Liver (tissue), 8 donors: ENCODE measurements at regions not wholly inside any gene's neighbourhood (a gene's known extent, or its start where the extent isn't known, plus 50 kb on each side); places are given as distances from the start of the nearest gene placed in this dataset.

Source experiments
- DNase-seq: peaks from one replicate; pipeline ENCODE4 v3.0.0-alpha.2; 2017; ENCODE audit warnings: low spot score
- H3K27ac ChIP-seq, 2 donors: one replicate each; pipeline ENCODE4 v1.7.0; 2013; ENCODE audit warnings: inconsistent platforms in 2 of 2, low read length in 2 of 2, control low read depth in 1 of 2, low read depth in 1 of 2, mild to moderate bottlenecking in 1 of 2
- H3K27me3 ChIP-seq, 4 donors: one replicate each; pipeline versions ENCODE4 v1.6.1 to v1.7.0; 2013; ENCODE audit warnings: low read length in 3 of 4, inconsistent platforms in 1 of 4, mild to moderate bottlenecking in 1 of 4, moderate library complexity in 1 of 4; ENCODE audit not compliant: control insufficient read depth in 4 of 4, insufficient read depth in 4 of 4
- H3K36me3 ChIP-seq, 4 donors: one replicate each; pipeline versions ENCODE4 v1.6.1 to v1.7.0; 2013; ENCODE audit warnings: low read length in 3 of 4, mild to moderate bottlenecking in 3 of 4, low read depth in 1 of 4, moderate library complexity in 1 of 4; ENCODE audit not compliant: control insufficient read depth in 4 of 4, insufficient read depth in 3 of 4
- H3K4me1 ChIP-seq, 4 donors: one replicate each; pipeline versions ENCODE4 v1.6.1 to v1.7.0; 2013; ENCODE audit warnings: low read length in 3 of 4, mild to moderate bottlenecking in 3 of 4, moderate library complexity in 1 of 4; ENCODE audit not compliant: control insufficient read depth in 4 of 4, insufficient read depth in 4 of 4
- H3K4me3 ChIP-seq, 3 donors: one replicate each; pipeline versions ENCODE4 v1.6.1 to v1.7.0; 2013; ENCODE audit warnings: low read length in 3 of 3, control low read depth in 1 of 3, low read depth in 1 of 3, mild to moderate bottlenecking in 1 of 3
- H3K9ac ChIP-seq, 2 donors: one replicate each; pipeline ENCODE4 v1.7.0; 2013; ENCODE audit warnings: low read length in 2 of 2, mild to moderate bottlenecking in 2 of 2, moderate library complexity in 2 of 2, control low read depth in 1 of 2, low read depth in 1 of 2
- H3K9me3 ChIP-seq, 4 donors: one replicate each; pipeline versions ENCODE4 v1.6.1 to v1.7.0; 2013; ENCODE audit warnings: low read length in 3 of 4; ENCODE audit not compliant: control insufficient read depth in 4 of 4
- ATF3 ChIP-seq: IDR thresholded peaks from 2 replicates; pipeline ENCODE4 v1.6.1; 2016; ENCODE audit warnings: antibody characterized with exemption
- EGR1 ChIP-seq, 2 donors: IDR thresholded peaks; 2 replicates each; pipeline ENCODE4 v1.6.1; 2016 to 2018; ENCODE audit warnings: antibody characterized with exemption in 2 of 2, low read depth in 2 of 2
- FOXA1 ChIP-seq: IDR thresholded peaks from 2 replicates; pipeline ENCODE4 v1.6.1; 2016; ENCODE audit warnings: antibody characterized with exemption
- FOXA2 ChIP-seq: IDR thresholded peaks from 2 replicates; pipeline ENCODE4 v1.6.1; 2016; ENCODE audit warnings: antibody characterized with exemption
- GABPA ChIP-seq, 2 donors: IDR thresholded peaks in 1 of 2; conservative IDR thresholded peaks in 1 of 2; 2 replicates each; pipeline ENCODE4 v1.6.1; 2016; ENCODE audit warnings: antibody characterized with exemption in 2 of 2, mild to moderate bottlenecking in 1 of 2, moderate library complexity in 1 of 2
- HNF4A ChIP-seq, 2 donors: conservative IDR thresholded peaks; 2 replicates each; pipeline ENCODE4 v1.6.1; 2016; ENCODE audit warnings: antibody characterized with exemption in 2 of 2, mild to moderate bottlenecking in 2 of 2
- HNF4G ChIP-seq: IDR thresholded peaks from 2 replicates; pipeline ENCODE4 v1.6.1; 2016; ENCODE audit warnings: antibody characterized with exemption
- JUND ChIP-seq, 2 donors: IDR thresholded peaks; 2 replicates each; pipeline ENCODE4 v1.6.1; 2016; ENCODE audit warnings: antibody characterized with exemption in 2 of 2
- TAF1 ChIP-seq: conservative IDR thresholded peaks from 2 replicates; pipeline ENCODE4 v1.6.1; 2016; ENCODE audit warnings: antibody characterized with exemption, mild to moderate bottlenecking
- YY1 ChIP-seq: IDR thresholded peaks from 2 replicates; pipeline ENCODE4 v1.6.1; 2016; ENCODE audit warnings: antibody characterized with exemption, mild to moderate bottlenecking
- ZBTB33 ChIP-seq: IDR thresholded peaks from 2 replicates; pipeline ENCODE4 v1.6.1; 2016; ENCODE audit warnings: antibody characterized with exemption
- WGBS: extraction: QIAGEN DNeasy Blood & Tissue Kit; methylation state at CpG from one replicate; pipeline ENCODE4 v1.1.7; 2013; 5-methylcytosine and 5-hydroxymethylcytosine counted together
- TF ChIP-seq, protein P1 (sequence below): IDR thresholded peaks from 2 replicates; pipeline ENCODE4 v1.6.1; 2016; ENCODE audit warnings: antibody characterized with exemption
- TF ChIP-seq, protein P2 (sequence below): IDR thresholded peaks from 2 replicates; pipeline ENCODE4 v1.6.1; 2016; ENCODE audit warnings: antibody characterized with exemption, mild to moderate bottlenecking
- TF ChIP-seq, protein P3 (sequence below): fragments of 150-350 bp; IDR thresholded peaks from 2 replicates; pipeline ENCODE4 v1.5.1; 2017; ENCODE audit warnings: improper control_type of control experiment, low read depth, low read length; ENCODE audit not compliant: missing input control
- donor health status: healthy.
- donor health status: healthy.
- donor health status: healthy.
- donor health status: healthy.
- donor health status: healthy.

- H3K27ac ChIP-seq = no peak overlapping the region
- no peak overlapping the region for H3K4me3 ChIP-seq
- H3K27me3 ChIP-seq = peaks cover 0 to 2% (median 0%) of the 10 kb centered on the region in 4 donors
- TF ChIP-seq EGR1 (IDR thresholded peaks at IDR 0.05; ENCODE audit: low read depth in 2 of 2) (no peak), HNF4G (no peak), FOXA2 (no peak), YY1 (no peak), HNF4A (conservative IDR thresholded peaks at IDR 0.05) (no peak), ZBTB33 (no peak), FOXA1 (no peak), GABPA (IDR thresholded peaks at IDR 0.05 in 1 of 2, conservative IDR thresholded peaks at IDR 0.05 in 1 of 2) (no peak), TAF1 (no peak)
- TF ChIP-seq, protein P1, sequence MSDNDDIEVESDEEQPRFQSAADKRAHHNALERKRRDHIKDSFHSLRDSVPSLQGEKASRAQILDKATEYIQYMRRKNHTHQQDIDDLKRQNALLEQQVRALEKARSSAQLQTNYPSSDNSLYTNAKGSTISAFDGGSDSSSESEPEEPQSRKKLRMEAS = no peak
- TF ChIP-seq, protein P2, sequence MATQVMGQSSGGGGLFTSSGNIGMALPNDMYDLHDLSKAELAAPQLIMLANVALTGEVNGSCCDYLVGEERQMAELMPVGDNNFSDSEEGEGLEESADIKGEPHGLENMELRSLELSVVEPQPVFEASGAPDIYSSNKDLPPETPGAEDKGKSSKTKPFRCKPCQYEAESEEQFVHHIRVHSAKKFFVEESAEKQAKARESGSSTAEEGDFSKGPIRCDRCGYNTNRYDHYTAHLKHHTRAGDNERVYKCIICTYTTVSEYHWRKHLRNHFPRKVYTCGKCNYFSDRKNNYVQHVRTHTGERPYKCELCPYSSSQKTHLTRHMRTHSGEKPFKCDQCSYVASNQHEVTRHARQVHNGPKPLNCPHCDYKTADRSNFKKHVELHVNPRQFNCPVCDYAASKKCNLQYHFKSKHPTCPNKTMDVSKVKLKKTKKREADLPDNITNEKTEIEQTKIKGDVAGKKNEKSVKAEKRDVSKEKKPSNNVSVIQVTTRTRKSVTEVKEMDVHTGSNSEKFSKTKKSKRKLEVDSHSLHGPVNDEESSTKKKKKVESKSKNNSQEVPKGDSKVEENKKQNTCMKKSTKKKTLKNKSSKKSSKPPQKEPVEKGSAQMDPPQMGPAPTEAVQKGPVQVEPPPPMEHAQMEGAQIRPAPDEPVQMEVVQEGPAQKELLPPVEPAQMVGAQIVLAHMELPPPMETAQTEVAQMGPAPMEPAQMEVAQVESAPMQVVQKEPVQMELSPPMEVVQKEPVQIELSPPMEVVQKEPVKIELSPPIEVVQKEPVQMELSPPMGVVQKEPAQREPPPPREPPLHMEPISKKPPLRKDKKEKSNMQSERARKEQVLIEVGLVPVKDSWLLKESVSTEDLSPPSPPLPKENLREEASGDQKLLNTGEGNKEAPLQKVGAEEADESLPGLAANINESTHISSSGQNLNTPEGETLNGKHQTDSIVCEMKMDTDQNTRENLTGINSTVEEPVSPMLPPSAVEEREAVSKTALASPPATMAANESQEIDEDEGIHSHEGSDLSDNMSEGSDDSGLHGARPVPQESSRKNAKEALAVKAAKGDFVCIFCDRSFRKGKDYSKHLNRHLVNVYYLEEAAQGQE = no peak
- TF ChIP-seq, protein P3, sequence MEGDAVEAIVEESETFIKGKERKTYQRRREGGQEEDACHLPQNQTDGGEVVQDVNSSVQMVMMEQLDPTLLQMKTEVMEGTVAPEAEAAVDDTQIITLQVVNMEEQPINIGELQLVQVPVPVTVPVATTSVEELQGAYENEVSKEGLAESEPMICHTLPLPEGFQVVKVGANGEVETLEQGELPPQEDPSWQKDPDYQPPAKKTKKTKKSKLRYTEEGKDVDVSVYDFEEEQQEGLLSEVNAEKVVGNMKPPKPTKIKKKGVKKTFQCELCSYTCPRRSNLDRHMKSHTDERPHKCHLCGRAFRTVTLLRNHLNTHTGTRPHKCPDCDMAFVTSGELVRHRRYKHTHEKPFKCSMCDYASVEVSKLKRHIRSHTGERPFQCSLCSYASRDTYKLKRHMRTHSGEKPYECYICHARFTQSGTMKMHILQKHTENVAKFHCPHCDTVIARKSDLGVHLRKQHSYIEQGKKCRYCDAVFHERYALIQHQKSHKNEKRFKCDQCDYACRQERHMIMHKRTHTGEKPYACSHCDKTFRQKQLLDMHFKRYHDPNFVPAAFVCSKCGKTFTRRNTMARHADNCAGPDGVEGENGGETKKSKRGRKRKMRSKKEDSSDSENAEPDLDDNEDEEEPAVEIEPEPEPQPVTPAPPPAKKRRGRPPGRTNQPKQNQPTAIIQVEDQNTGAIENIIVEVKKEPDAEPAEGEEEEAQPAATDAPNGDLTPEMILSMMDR = no peak
- no peak overlapping the region for H3K9ac ChIP-seq
- peaks cover 0 to 2% (median 0%) of the 10 kb centered on the region in 4 donors for H3K9me3 ChIP-seq
- no peak for DNase-seq
- WGBS = 92% methylated on average over 7 of the region's 7 CpGs
- H3K36me3 ChIP-seq = no peaks in the 10 kb centered on the region
- H3K4me1 ChIP-seq = no peaks in the 10 kb centered on the region
These were observed 143.9 kb upstream of the ASB18 start for GRCh38 chr2:236408090-236408489.

DNA sequence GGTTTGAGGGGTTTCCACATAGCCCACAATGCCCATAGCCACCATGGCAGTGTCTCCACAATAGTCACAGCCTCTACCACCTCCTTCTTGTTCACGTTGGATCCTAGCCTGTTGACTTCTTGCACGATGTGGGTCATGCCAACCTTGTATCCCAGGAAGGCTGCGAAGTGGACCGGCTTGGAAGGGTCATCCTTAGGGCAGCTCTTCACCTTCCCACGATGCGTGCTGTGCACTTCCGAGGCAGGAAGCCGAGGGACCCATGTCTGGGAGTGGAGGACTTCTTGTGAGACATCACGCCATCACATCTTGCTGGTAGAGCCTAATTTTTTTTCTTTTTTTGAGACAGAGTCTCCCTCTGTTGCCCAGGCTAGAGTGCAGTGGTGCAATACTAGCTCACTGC is 144.6 kb upstream of the ASB18 start:
- Histone ChIP-seq H3K36me3 (no peaks in the 10 kb centered on the region), H3K27ac (no peak overlapping the region), H3K9me3 (peaks cover 0 to 2% (median 0%) of the 10 kb centered on the region in 4 donors), H3K27me3 (peaks cover 0 to 2% (median 0%) of the 10 kb centered on the region in 4 donors), H3K4me1 (no peaks in the 10 kb centered on the region), H3K4me3 (no peak overlapping the region), H3K9ac (no peak overlapping the region)
- WGBS = 97% methylated on average over 9 of the region's 9 CpGs
- no peak for DNase-seq
- TF ChIP-seq HNF4G = no peak
- no peak for TF ChIP-seq FOXA1
- no peak for TF ChIP-seq ZBTB33
- no peak for TF ChIP-seq JUND (IDR thresholded peaks at IDR 0.05)
- no peak for TF ChIP-seq YY1
- TF ChIP-seq, protein P2 = no peak
- TF ChIP-seq TAF1 = no peak
- TF ChIP-seq EGR1 (IDR thresholded peaks at IDR 0.05; ENCODE audit: low read depth in 2 of 2) = no peak
- TF ChIP-seq, protein P3 = no peak
- TF ChIP-seq FOXA2 = no peak
- TF ChIP-seq ATF3 = no peak
- TF ChIP-seq HNF4A (conservative IDR thresholded peaks at IDR 0.05) = no peak
